ENCODE measurements at regions not wholly inside any gene's neighbourhood (a gene's known extent, or its start where the extent isn't known, plus 50 kb on each side); places are given as distances from the start of the nearest gene placed in this dataset.

- Histone ChIP-seq H3K4me2 (ENCODE audit: extremely low read depth, insufficient read depth, low read length) (no peak overlapping the region), H2AFZ (ENCODE audit: low read length) (no peak overlapping the region), H3K9me3 (ENCODE audit: control insufficient read depth, insufficient read depth, low read depth, low read length) (no peaks in the 10 kb centered on the region), H4K20me1 (ENCODE audit: control insufficient read depth, extremely low read depth, insufficient read depth, low read length) (no peaks in the 10 kb centered on the region), H3K27me3 (ENCODE audit: control insufficient read depth, insufficient read depth, low read length) (no peaks in the 10 kb centered on the region), H3K79me2 (ENCODE audit: control insufficient read depth, insufficient read depth, low read length) (no peaks in the 10 kb centered on the region), H3K9ac (ENCODE audit: insufficient read depth, low read length) (no peak overlapping the region), H3K36me3 (ENCODE audit: control insufficient read depth, insufficient read depth, low read length) (no peaks in the 10 kb centered on the region), H3K27ac (ENCODE audit: insufficient read depth, low read length) (no peak overlapping the region), H3K4me1 (ENCODE audit: control insufficient read depth, extremely low read depth, insufficient read depth, low read length) (peaks cover 3% of the 10 kb centered on the region), H3K4me3 (replicated peaks in 1 of 4; ENCODE audit: control extremely low read depth in 1 of 4, insufficient read depth in 1 of 4, low read depth in 3 of 4, low read length in 4 of 4) (no peak overlapping the region)
- peak in 1 of 2 donors; percentile 24 for DNase-seq (ENCODE audit: low read depth in 2 of 2)
- TF ChIP-seq CTCF (conservative IDR thresholded peaks at IDR 0.05 in 1 of 2, IDR thresholded peaks at IDR 0.05 in 1 of 2; ENCODE audit: low read depth in 1 of 2, low read length in 2 of 2) (no peak), EZH2 (IDR thresholded peaks at IDR 0.05; ENCODE audit: low read length, missing control alignments) (no peak)
Measured at GRCh38 chr15:62737551-62737950, 305.0 kb upstream of the TPM1 start.

GRCh38 chr15:62739082-62739481, 303.5 kb upstream of the TPM1 start:
- Histone ChIP-seq H4K20me1 (ENCODE audit: control insufficient read depth, extremely low read depth, insufficient read depth, low read length) (no peaks in the 10 kb centered on the region), H3K4me2 (ENCODE audit: extremely low read depth, insufficient read depth, low read length) (no peak overlapping the region), H3K27ac (ENCODE audit: insufficient read depth, low read length) (no peak overlapping the region), H3K9me3 (ENCODE audit: control insufficient read depth, insufficient read depth, low read depth, low read length) (no peaks in the 10 kb centered on the region), H3K36me3 (ENCODE audit: control insufficient read depth, insufficient read depth, low read length) (no peaks in the 10 kb centered on the region), H3K4me1 (ENCODE audit: control insufficient read depth, extremely low read depth, insufficient read depth, low read length) (peaks cover 9% of the 10 kb centered on the region), H3K9ac (ENCODE audit: insufficient read depth, low read length) (no peak overlapping the region), H3K27me3 (ENCODE audit: control insufficient read depth, insufficient read depth, low read length) (no peaks in the 10 kb centered on the region), H3K4me3 (replicated peaks in 1 of 4; ENCODE audit: control extremely low read depth in 1 of 4, insufficient read depth in 1 of 4, low read depth in 3 of 4, low read length in 4 of 4) (no peak overlapping the region), H2AFZ (ENCODE audit: low read length) (no peak overlapping the region), H3K79me2 (ENCODE audit: control insufficient read depth, insufficient read depth, low read length) (no peaks in the 10 kb centered on the region)
- TF ChIP-seq CTCF (conservative IDR thresholded peaks at IDR 0.05 in 1 of 2, IDR thresholded peaks at IDR 0.05 in 1 of 2; ENCODE audit: low read depth in 1 of 2, low read length in 2 of 2): no peak
- TF ChIP-seq EZH2 (IDR thresholded peaks at IDR 0.05; ENCODE audit: low read length, missing control alignments): no peak
- peak; percentile 13 to 92 for DNase-seq (ENCODE audit: low read depth in 2 of 2)

GRCh38 chr15:62739507-62739906, 303.0 kb upstream of the TPM1 start:
- no peak overlapping the region for H3K27ac ChIP-seq (ENCODE audit: insufficient read depth, low read length)
- TF ChIP-seq CTCF (conservative IDR thresholded peaks at IDR 0.05 in 1 of 2, IDR thresholded peaks at IDR 0.05 in 1 of 2; ENCODE audit: low read depth in 1 of 2, low read length in 2 of 2): no peak
- no peak for TF ChIP-seq EZH2 (IDR thresholded peaks at IDR 0.05; ENCODE audit: low read length, missing control alignments)
- H3K79me2 ChIP-seq (ENCODE audit: control insufficient read depth, insufficient read depth, low read length): no peaks in the 10 kb centered on the region
- peaks cover 9% of the 10 kb centered on the region for H3K4me1 ChIP-seq (ENCODE audit: control insufficient read depth, extremely low read depth, insufficient read depth, low read length)
- no peaks in the 10 kb centered on the region for H3K9me3 ChIP-seq (ENCODE audit: control insufficient read depth, insufficient read depth, low read depth, low read length)
- no peak overlapping the region for H3K9ac ChIP-seq (ENCODE audit: insufficient read depth, low read length)
- peak; percentile 8 to 92 for DNase-seq (ENCODE audit: low read depth in 2 of 2)
- no peak overlapping the region for H3K4me3 ChIP-seq (replicated peaks in 1 of 4; ENCODE audit: control extremely low read depth in 1 of 4, insufficient read depth in 1 of 4, low read depth in 3 of 4, low read length in 4 of 4)
- H3K27me3 ChIP-seq (ENCODE audit: control insufficient read depth, insufficient read depth, low read length): no peaks in the 10 kb centered on the region
- H2AFZ ChIP-seq (ENCODE audit: low read length): no peak overlapping the region
- no peaks in the 10 kb centered on the region for H4K20me1 ChIP-seq (ENCODE audit: control insufficient read depth, extremely low read depth, insufficient read depth, low read length)
- no peaks in the 10 kb centered on the region for H3K36me3 ChIP-seq (ENCODE audit: control insufficient read depth, insufficient read depth, low read length)
- H3K4me2 ChIP-seq (ENCODE audit: extremely low read depth, insufficient read depth, low read length): no peak overlapping the region

All from fibroblast of lung (primary cell).